ENCODE measurements at regions not wholly inside any gene's neighbourhood (a gene's known extent, or its start where the extent isn't known, plus 50 kb on each side); places are given as distances from the start of the nearest gene placed in this dataset.

DNA sequence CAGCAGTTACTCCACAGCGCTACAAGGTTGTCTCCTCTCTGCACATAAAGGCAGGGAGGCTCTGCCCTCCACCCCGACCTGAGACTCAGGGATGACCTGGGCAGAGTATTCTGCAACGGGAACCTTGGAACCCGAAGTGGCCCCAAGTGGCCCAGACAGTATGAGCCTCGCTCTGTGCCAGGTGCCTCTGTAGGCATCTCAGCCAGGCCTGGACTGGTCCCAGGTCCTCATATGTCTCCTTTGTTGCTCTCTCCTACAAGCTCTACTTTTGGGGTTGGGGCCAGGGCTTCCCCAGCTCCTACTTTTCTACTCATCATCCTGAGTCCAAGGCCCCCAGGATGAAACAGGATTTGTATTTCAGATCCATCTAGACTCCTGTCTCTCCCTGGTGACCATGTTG, 241.5 kb upstream of the PRSS1 start:
- TF ChIP-seq EZH2phosphoT487 (IDR thresholded peaks at IDR 0.05; ENCODE audit: borderline replicate concordance), result no peak
- TF ChIP-seq, protein P1, sequence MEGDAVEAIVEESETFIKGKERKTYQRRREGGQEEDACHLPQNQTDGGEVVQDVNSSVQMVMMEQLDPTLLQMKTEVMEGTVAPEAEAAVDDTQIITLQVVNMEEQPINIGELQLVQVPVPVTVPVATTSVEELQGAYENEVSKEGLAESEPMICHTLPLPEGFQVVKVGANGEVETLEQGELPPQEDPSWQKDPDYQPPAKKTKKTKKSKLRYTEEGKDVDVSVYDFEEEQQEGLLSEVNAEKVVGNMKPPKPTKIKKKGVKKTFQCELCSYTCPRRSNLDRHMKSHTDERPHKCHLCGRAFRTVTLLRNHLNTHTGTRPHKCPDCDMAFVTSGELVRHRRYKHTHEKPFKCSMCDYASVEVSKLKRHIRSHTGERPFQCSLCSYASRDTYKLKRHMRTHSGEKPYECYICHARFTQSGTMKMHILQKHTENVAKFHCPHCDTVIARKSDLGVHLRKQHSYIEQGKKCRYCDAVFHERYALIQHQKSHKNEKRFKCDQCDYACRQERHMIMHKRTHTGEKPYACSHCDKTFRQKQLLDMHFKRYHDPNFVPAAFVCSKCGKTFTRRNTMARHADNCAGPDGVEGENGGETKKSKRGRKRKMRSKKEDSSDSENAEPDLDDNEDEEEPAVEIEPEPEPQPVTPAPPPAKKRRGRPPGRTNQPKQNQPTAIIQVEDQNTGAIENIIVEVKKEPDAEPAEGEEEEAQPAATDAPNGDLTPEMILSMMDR (conservative IDR thresholded peaks at IDR 0.05; ENCODE audit: low read length), result no peak

All from Loucy (cell line).